WTC11 (cell line): ENCODE measurements at regions not wholly inside any gene's neighbourhood (a gene's known extent, or its start where the extent isn't known, plus 50 kb on each side); places are given as distances from the start of the nearest gene placed in this dataset.

Source experiments
- ATAC-seq: fragments of 200-7000 bp; cut with Tn5 transposase; 2 replicates; pipeline ENCODE4 v1.10.0; 2021; ENCODE audit warnings: mild to moderate bottlenecking, moderate library complexity
- CTCF ChIA-PET: fragments of 300-600 bp; sonication (Branson Sonifier 250); formaldehyde crosslinking; loops from one replicate; lab custom pipeline; 2021; ENCODE audit warnings: antibody characterized with exemption; lab: Charles Lee
- POLR2A ChIA-PET: fragments of 350-600 bp; sonication (Branson Sonifier 250); formaldehyde crosslinking; loops from one replicate; lab custom pipeline; 2021; ENCODE audit warnings: antibody characterized with exemption; lab: Charles Lee
- DNase-seq: peaks from one replicate; pipeline ENCODE4 v3.0.0; 2021; ENCODE audit warnings: low spot score
- H3K27ac Mint-ChIP-seq: 2 replicates; pipeline ENCODE4 v1.8.0; 2021; ENCODE audit warnings: mixed read lengths
- H3K27me3 Mint-ChIP-seq: 2 replicates; pipeline ENCODE4 v1.8.0; 2021; ENCODE audit warnings: low read depth, mild to moderate bottlenecking, moderate library complexity, mixed read lengths
- H3K36me3 Mint-ChIP-seq: 2 replicates; pipeline ENCODE4 v1.8.0; 2021; ENCODE audit warnings: mixed read lengths
- H3K4me1 Mint-ChIP-seq: 2 replicates; pipeline ENCODE4 v1.8.0; 2022; ENCODE audit warnings: mixed read lengths
- H3K4me3 Mint-ChIP-seq: 2 replicates; pipeline ENCODE4 v1.8.0; 2021; ENCODE audit warnings: mild to moderate bottlenecking, moderate library complexity, mixed read lengths
- H3K9me3 Mint-ChIP-seq: 2 replicates; pipeline ENCODE4 v1.8.0; 2021; ENCODE audit warnings: mixed read lengths
- FOXJ3 ChIP-seq: sonication (generic); formaldehyde crosslinking; IDR thresholded peaks from 2 replicates; pipeline ENCODE4 v1.9.0; 2021; ENCODE audit warnings: missing genetic modification reagents, mild to moderate bottlenecking, borderline replicate concordance
- GABPB1 ChIP-seq: sonication (generic); formaldehyde crosslinking; IDR thresholded peaks from 2 replicates; pipeline ENCODE4 v1.8.1; 2023; ENCODE audit warnings: mild to moderate bottlenecking, missing genetic modification reagents
- HMGA2 ChIP-seq: fragments of 250-450 bp; sonication (Bioruptor Pico); IDR thresholded peaks from 2 replicates; pipeline ENCODE4 v1.4.0; 2021; ENCODE audit warnings: mild to moderate bottlenecking, moderate library complexity
- JAZF1 ChIP-seq: fragments of 250-450 bp; sonication (Bioruptor Pico); IDR thresholded peaks from 2 replicates; pipeline ENCODE4 v1.9.0; 2021; ENCODE audit warnings: moderate library complexity, mild to moderate bottlenecking, inconsistent platforms
- MAX ChIP-seq: sonication (generic); formaldehyde crosslinking; IDR thresholded peaks from 2 replicates; pipeline ENCODE4 v1.8.0; 2022; ENCODE audit warnings: mild to moderate bottlenecking, missing genetic modification reagents
- NFYB ChIP-seq: sonication (generic); formaldehyde crosslinking; conservative IDR thresholded peaks from 2 replicates; pipeline ENCODE4 v1.8.0; 2022; ENCODE audit warnings: low read depth, missing genetic modification reagents
- PRDM15 ChIP-seq: sonication (generic); formaldehyde crosslinking; IDR thresholded peaks from 2 replicates; pipeline ENCODE4 v1.8.0; 2022; ENCODE audit warnings: missing genetic modification reagents
- PRRX2 ChIP-seq: fragments of 250-450 bp; sonication (Bioruptor Pico); IDR thresholded peaks from 2 replicates; pipeline ENCODE4 v1.8.0; 2021; ENCODE audit warnings: mild to moderate bottlenecking
- STAT6 ChIP-seq: sonication (generic); formaldehyde crosslinking; conservative IDR thresholded peaks from 2 replicates; pipeline ENCODE4 v1.8.1; 2023; ENCODE audit warnings: mild to moderate bottlenecking, low read depth, missing genetic modification reagents, moderate library complexity
- TEAD1 ChIP-seq: sonication (generic); formaldehyde crosslinking; IDR thresholded peaks from 2 replicates; pipeline ENCODE4 v1.8.0; 2022; ENCODE audit warnings: mild to moderate bottlenecking, missing genetic modification reagents
- ZBTB43 ChIP-seq: sonication (generic); formaldehyde crosslinking; IDR thresholded peaks from 2 replicates; pipeline ENCODE4 v1.8.1; 2023; ENCODE audit warnings: mild to moderate bottlenecking, missing genetic modification reagents
- ZMAT4 ChIP-seq: fragments of 250-450 bp; sonication (Bioruptor Pico); IDR thresholded peaks from 2 replicates; pipeline ENCODE4 v1.9.0; 2021; ENCODE audit warnings: mild to moderate bottlenecking
- ZNF219 ChIP-seq: sonication (generic); formaldehyde crosslinking; IDR thresholded peaks from 2 replicates; pipeline ENCODE4 v1.8.0; 2023; ENCODE audit warnings: missing genetic modification reagents, mild to moderate bottlenecking, borderline replicate concordance
- ZNF317 ChIP-seq: sonication (generic); formaldehyde crosslinking; IDR thresholded peaks from 2 replicates; pipeline ENCODE4 v1.8.1; 2023; ENCODE audit warnings: low read depth, mild to moderate bottlenecking, moderate library complexity, missing genetic modification reagents, borderline replicate concordance
- ZNF396 ChIP-seq: fragments of 250-450 bp; sonication (Bioruptor Pico); IDR thresholded peaks from 2 replicates; pipeline ENCODE4 v1.8.0; 2021; ENCODE audit warnings: mild to moderate bottlenecking, moderate library complexity, borderline replicate concordance
- ZNF423 ChIP-seq: fragments of 250-450 bp; sonication (Bioruptor Pico); IDR thresholded peaks from 2 replicates; pipeline ENCODE4 v2.1.2; 2022; ENCODE audit warnings: mild to moderate bottlenecking, moderate library complexity
- ZSCAN18 ChIP-seq: fragments of 250-450 bp; sonication (Bioruptor Pico); IDR thresholded peaks from 2 replicates; pipeline ENCODE4 v2.1.2; 2022; ENCODE audit warnings: mild to moderate bottlenecking, moderate library complexity
- TF ChIP-seq, protein P1 (sequence below): sonication (generic); formaldehyde crosslinking; conservative IDR thresholded peaks from 2 replicates; pipeline ENCODE4 v1.8.1; 2022; ENCODE audit warnings: mild to moderate bottlenecking, missing genetic modification reagents
- TF ChIP-seq, protein P2 (sequence below): fragments of 250-450 bp; sonication (Bioruptor Pico); IDR thresholded peaks from 2 replicates; pipeline ENCODE4 v1.9.0; 2021; ENCODE audit warnings: moderate library complexity, mild to moderate bottlenecking, inconsistent platforms, borderline replicate concordance
- TF ChIP-seq, protein P3 (sequence below): sonication (generic); formaldehyde crosslinking; IDR thresholded peaks from 2 replicates; pipeline ENCODE4 v1.8.1; 2023; ENCODE audit warnings: mild to moderate bottlenecking, moderate library complexity, missing genetic modification reagents

- CTCF ChIA-PET, result no interaction called here
- no peaks in the 10 kb centered on the region; the same call in 1 of the 2 replicates for H3K36me3 Mint-ChIP-seq
- TF ChIP-seq, protein P1, sequence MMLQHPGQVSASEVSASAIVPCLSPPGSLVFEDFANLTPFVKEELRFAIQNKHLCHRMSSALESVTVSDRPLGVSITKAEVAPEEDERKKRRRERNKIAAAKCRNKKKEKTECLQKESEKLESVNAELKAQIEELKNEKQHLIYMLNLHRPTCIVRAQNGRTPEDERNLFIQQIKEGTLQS (CRISPR knock-in tag), result no peak
- no peak for TF ChIP-seq ZNF219 (CRISPR knock-in tag)
- TF ChIP-seq TEAD1 (CRISPR knock-in tag), result no peak
- no peak for TF ChIP-seq JAZF1 (CRISPR knock-in tag)
- TF ChIP-seq GABPB1 (CRISPR knock-in tag), result no peak
- no peak for TF ChIP-seq ZMAT4 (CRISPR knock-in tag)
- TF ChIP-seq FOXJ3 (CRISPR knock-in tag), result no peak
- no peak for TF ChIP-seq ZNF317
- no peak for TF ChIP-seq STAT6 (CRISPR knock-in tag)
- TF ChIP-seq ZNF423 (CRISPR knock-in tag), result no peak
- no peak for TF ChIP-seq PRDM15
- TF ChIP-seq PRRX2, result no peak
- no peak for TF ChIP-seq HMGA2 (CRISPR knock-in tag)
- TF ChIP-seq, protein P2, sequence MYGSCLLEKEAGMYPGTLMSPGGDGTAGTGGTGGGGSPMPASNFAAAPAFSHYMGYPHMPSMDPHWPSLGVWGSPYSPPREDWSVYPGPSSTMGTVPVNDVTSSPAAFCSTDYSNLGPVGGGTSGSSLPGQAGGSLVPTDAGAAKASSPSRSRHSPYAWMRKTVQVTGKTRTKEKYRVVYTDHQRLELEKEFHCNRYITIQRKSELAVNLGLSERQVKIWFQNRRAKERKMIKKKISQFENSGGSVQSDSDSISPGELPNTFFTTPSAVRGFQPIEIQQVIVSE (CRISPR knock-in tag), result no peak
- no peak for TF ChIP-seq ZBTB43 (CRISPR knock-in tag)
- TF ChIP-seq, protein P3, sequence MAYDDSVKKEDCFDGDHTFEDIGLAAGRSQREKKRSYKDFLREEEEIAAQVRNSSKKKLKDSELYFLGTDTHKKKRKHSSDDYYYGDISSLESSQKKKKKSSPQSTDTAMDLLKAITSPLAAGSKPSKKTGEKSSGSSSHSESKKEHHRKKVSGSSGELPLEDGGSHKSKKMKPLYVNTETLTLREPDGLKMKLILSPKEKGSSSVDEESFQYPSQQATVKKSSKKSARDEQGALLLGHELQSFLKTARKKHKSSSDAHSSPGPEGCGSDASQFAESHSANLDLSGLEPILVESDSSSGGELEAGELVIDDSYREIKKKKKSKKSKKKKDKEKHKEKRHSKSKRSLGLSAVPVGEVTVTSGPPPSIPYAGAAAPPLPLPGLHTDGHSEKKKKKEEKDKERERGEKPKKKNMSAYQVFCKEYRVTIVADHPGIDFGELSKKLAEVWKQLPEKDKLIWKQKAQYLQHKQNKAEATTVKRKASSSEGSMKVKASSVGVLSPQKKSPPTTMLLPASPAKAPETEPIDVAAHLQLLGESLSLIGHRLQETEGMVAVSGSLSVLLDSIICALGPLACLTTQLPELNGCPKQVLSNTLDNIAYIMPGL (CRISPR knock-in tag), result no peak
- no peak for TF ChIP-seq NFYB (CRISPR knock-in tag)
- TF ChIP-seq ZSCAN18 (CRISPR knock-in tag), result no peak
- no peak for TF ChIP-seq MAX (CRISPR knock-in tag)
- TF ChIP-seq ZNF396 (CRISPR knock-in tag), result no peak
- H3K4me3 Mint-ChIP-seq, result no peak overlapping the region
- no peak for ATAC-seq
- H3K27me3 Mint-ChIP-seq, result peaks cover 4% of the 10 kb centered on the region; the same call in 1 of the 2 replicates
- H3K4me1 Mint-ChIP-seq, result peaks cover 33% of the 10 kb centered on the region
- DNase-seq, result no peak
- peaks cover 16% of the 10 kb centered on the region for H3K9me3 Mint-ChIP-seq
- no peak overlapping the region for H3K27ac Mint-ChIP-seq
- POLR2A ChIA-PET, result no interaction called here
Observed at GRCh38 chr1:19006837-19007271, 50.4 kb upstream of the IFFO2 start.
